HFFc6 (cell line): ENCODE measurements at regions not wholly inside any gene's neighbourhood (a gene's known extent, or its start where the extent isn't known, plus 50 kb on each side); places are given as distances from the start of the nearest gene placed in this dataset.

Source experiments
- DNase-seq: peaks from one replicate; pipeline ENCODE4 v3.0.0-alpha.2; 2018
- H3K27ac Mint-ChIP-seq: 2 replicates; pipeline ENCODE4 v1.8.0; 2020; ENCODE audit warnings: mild to moderate bottlenecking, mixed read lengths
- H3K27me3 Mint-ChIP-seq: 2 replicates; pipeline ENCODE4 v1.8.0; 2021; ENCODE audit warnings: mild to moderate bottlenecking, moderate library complexity, mixed read lengths; ENCODE audit not compliant: insufficient read depth
- H3K36me3 Mint-ChIP-seq: 2 replicates; pipeline ENCODE4 v1.8.0; 2021; ENCODE audit warnings: low read depth, mixed read lengths
- H3K4me1 Mint-ChIP-seq: 2 replicates; pipeline ENCODE4 v1.8.0; 2020; ENCODE audit warnings: low read depth, mixed read lengths
- H3K4me3 Mint-ChIP-seq: 2 replicates; pipeline ENCODE4 v1.8.0; 2020; ENCODE audit warnings: mild to moderate bottlenecking, moderate library complexity, mixed read lengths
- H3K9me3 Mint-ChIP-seq: 2 replicates; pipeline ENCODE4 v1.8.0; 2020; ENCODE audit warnings: mild to moderate bottlenecking, mixed read lengths
- CTCF ChIP-seq: fragments of 200-600 bp; sonication (generic); IDR thresholded peaks from 2 replicates; pipeline ENCODE4 v1.5.0; 2021; ENCODE audit warnings: antibody characterized with exemption, mild to moderate bottlenecking

- Mint-ChIP-seq H3K27ac (no peak overlapping the region), H3K9me3 (peaks cover 4% of the 10 kb centered on the region; the same call in 1 of the 2 replicates), H3K4me1 (no peaks in the 10 kb centered on the region), H3K27me3 (no peaks in the 10 kb centered on the region), H3K4me3 (no peak overlapping the region), H3K36me3 (no peaks in the 10 kb centered on the region)
- no peak for DNase-seq
- TF ChIP-seq CTCF, result peak; percentile 45; the same call in 1 of the 2 replicates
These were observed 52.9 kb upstream of the UFL1 start for GRCh38 chr6:96468681-96469224.

- H3K4me3 Mint-ChIP-seq, result no peak overlapping the region
- no peaks in the 10 kb centered on the region for H3K4me1 Mint-ChIP-seq
- H3K27me3 Mint-ChIP-seq, result no peaks in the 10 kb centered on the region
- TF ChIP-seq CTCF, result no peak
- H3K36me3 Mint-ChIP-seq, result no peaks in the 10 kb centered on the region
- DNase-seq, result no peak
- H3K27ac Mint-ChIP-seq, result no peak overlapping the region
- H3K9me3 Mint-ChIP-seq, result peaks cover 4% of the 10 kb centered on the region; the same call in 1 of the 2 replicates
These were observed 52.3 kb upstream of the UFL1 start for GRCh38 chr6:96469312-96469711.

DNA sequence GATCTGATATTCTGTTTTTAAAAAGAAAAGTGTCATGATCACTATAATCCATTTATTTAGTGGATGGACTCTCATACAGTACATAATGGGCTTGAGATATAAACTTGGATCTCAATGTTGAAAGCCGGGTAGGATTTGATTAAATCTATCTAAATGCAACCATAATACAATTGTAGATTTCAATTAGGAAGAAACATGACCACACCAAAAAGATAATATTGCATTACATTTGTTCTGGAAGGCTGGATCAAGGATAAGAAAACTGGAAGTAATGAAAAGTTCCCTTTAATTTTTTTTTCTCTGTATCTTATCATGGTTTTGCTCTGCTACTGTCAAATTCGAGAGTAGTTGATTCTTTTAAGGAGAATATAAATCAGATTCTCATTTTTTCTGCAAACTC, 51.3 kb upstream of the UFL1 start:
- Mint-ChIP-seq H3K9me3 (peaks cover 4% of the 10 kb centered on the region; the same call in 1 of the 2 replicates), H3K27me3 (no peaks in the 10 kb centered on the region), H3K4me3 (no peak overlapping the region), H3K27ac (no peak overlapping the region), H3K36me3 (no peaks in the 10 kb centered on the region), H3K4me1 (no peaks in the 10 kb centered on the region)
- no peak for TF ChIP-seq CTCF
- DNase-seq, result no peak
